Loucy (cell line): ENCODE measurements at regions not wholly inside any gene's neighbourhood (a gene's known extent, or its start where the extent isn't known, plus 50 kb on each side); places are given as distances from the start of the nearest gene placed in this dataset.

Source experiments
- H2AFZ ChIP-seq: fragments of 200-600 bp; sonication (generic); 2 replicates; pipeline ENCODE4 v1.6.0; 2016; ENCODE audit warnings: antibody characterized with exemption, mild to moderate bottlenecking, low read length, moderate library complexity
- H3F3A ChIP-seq: fragments of 200-600 bp; 2 replicates; pipeline ENCODE4 v1.6.0; 2016; ENCODE audit warnings: antibody characterized with exemption, low read depth, mild to moderate bottlenecking
- H3K27me3 ChIP-seq: fragments of 200-600 bp; sonication (generic); 2 replicates; pipeline ENCODE4 v1.6.1; 2014; ENCODE audit warnings: low read length, mild to moderate bottlenecking; ENCODE audit not compliant: insufficient read depth, poor library complexity, severe bottlenecking
- H3K36me3 ChIP-seq: fragments of 200-600 bp; sonication (generic); 2 replicates; pipeline ENCODE4 v1.6.1; 2016; ENCODE audit warnings: low read length; ENCODE audit not compliant: insufficient read depth
- H3K4me1 ChIP-seq: fragments of 200-600 bp; sonication (generic); 2 replicates; pipeline ENCODE4 v1.5.1; 2014; ENCODE audit warnings: low read length, mild to moderate bottlenecking; ENCODE audit not compliant: insufficient read depth, poor library complexity, severe bottlenecking
- H3K4me2 ChIP-seq: fragments of 200-600 bp; sonication (generic); 2 replicates; pipeline ENCODE4 v1.6.0; 2014; ENCODE audit warnings: antibody characterized with exemption, low read length, low read depth, mild to moderate bottlenecking; ENCODE audit not compliant: poor library complexity, severe bottlenecking
- H3K4me3 ChIP-seq: fragments of 200-600 bp; sonication (generic); 2 replicates; pipeline ENCODE4 v1.5.1; 2014; ENCODE audit warnings: low read length, mild to moderate bottlenecking, mixed read lengths; ENCODE audit not compliant: poor library complexity, severe bottlenecking
- H3K79me2 ChIP-seq: fragments of 200-600 bp; sonication (generic); 2 replicates; pipeline ENCODE4 v1.6.1; 2014; ENCODE audit warnings: low read length; ENCODE audit not compliant: insufficient read depth
- H3K9ac ChIP-seq: fragments of 200-600 bp; sonication (generic); 2 replicates; pipeline ENCODE4 v1.6.0; 2014; ENCODE audit warnings: mild to moderate bottlenecking, low read depth, low read length, moderate library complexity; ENCODE audit not compliant: poor library complexity, severe bottlenecking
- H3K9me2 ChIP-seq: fragments of 200-600 bp; sonication (generic); replicated peaks from 2 replicates; pipeline ENCODE4 v1.6.1; 2016; ENCODE audit warnings: low read depth, low read length, mixed read lengths
- H3K9me3 ChIP-seq: fragments of 200-600 bp; sonication (generic); 2 replicates; pipeline ENCODE4 v1.6.1; 2014; ENCODE audit warnings: mild to moderate bottlenecking, antibody characterized with exemption, low read length, low read depth; ENCODE audit not compliant: insufficient read depth
- H4K20me1 ChIP-seq: fragments of 200-600 bp; sonication (generic); 2 replicates; pipeline ENCODE4 v1.6.0; 2014; ENCODE audit warnings: antibody characterized with exemption, low read length, mild to moderate bottlenecking; ENCODE audit not compliant: insufficient read depth, poor library complexity, severe bottlenecking
- CTCF ChIP-seq: fragments of 200-600 bp; sonication (generic); conservative IDR thresholded peaks from 2 replicates; pipeline ENCODE4 v1.5.1; 2014; ENCODE audit warnings: mild to moderate bottlenecking, antibody characterized with exemption, low read length
- EZH2phosphoT487 ChIP-seq: fragments of 200-600 bp; IDR thresholded peaks from 2 replicates; pipeline ENCODE4 v1.6.1; 2018; ENCODE audit warnings: antibody characterized with exemption, mild to moderate bottlenecking, moderate library complexity, borderline replicate concordance

- Histone ChIP-seq H4K20me1 (no peaks in the 10 kb centered on the region), H3K9me2 (no peaks in the 10 kb centered on the region), H2AFZ (no peak overlapping the region), H3K4me3 (no peak overlapping the region), H3K79me2 (no peaks in the 10 kb centered on the region), H3K36me3 (no peaks in the 10 kb centered on the region), H3K9me3 (no peaks in the 10 kb centered on the region), H3K4me2 (no peak overlapping the region), H3F3A (no peaks in the 10 kb centered on the region), H3K4me1 (no peaks in the 10 kb centered on the region), H3K9ac (no peak overlapping the region), H3K27me3 (no peaks in the 10 kb centered on the region)
- no peak for TF ChIP-seq CTCF
- TF ChIP-seq EZH2phosphoT487, result no peak
These were observed 180.8 kb upstream of the NTF3 start for GRCh38 chr12:5251092-5251491.

DNA sequence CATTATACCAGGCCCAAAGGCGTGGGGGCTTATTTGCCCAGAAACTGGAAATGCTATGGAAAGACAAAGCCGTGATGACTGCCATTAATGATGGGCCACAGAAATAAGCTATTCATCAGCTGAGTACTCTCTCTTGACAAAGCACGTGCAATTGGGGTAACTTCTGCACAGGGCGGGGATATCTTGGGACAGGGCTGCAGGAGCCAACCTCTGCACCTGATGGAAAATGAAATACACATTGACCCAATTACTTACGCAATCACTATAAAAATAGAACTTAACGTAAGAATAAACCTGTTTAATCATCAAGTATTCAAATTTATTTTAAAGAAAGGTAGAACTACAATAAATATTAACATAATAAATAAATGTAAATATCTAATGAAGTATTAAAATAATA lies 180.1 kb upstream of the NTF3 start:
- Histone ChIP-seq H3K4me2 (no peak overlapping the region), H3K9me2 (no peaks in the 10 kb centered on the region), H3K36me3 (no peaks in the 10 kb centered on the region), H3K9ac (no peak overlapping the region), H3F3A (no peaks in the 10 kb centered on the region), H3K79me2 (no peaks in the 10 kb centered on the region), H2AFZ (no peak overlapping the region), H3K4me3 (no peak overlapping the region), H3K27me3 (no peaks in the 10 kb centered on the region), H3K9me3 (no peaks in the 10 kb centered on the region), H3K4me1 (no peaks in the 10 kb centered on the region), H4K20me1 (no peaks in the 10 kb centered on the region)
- TF ChIP-seq EZH2phosphoT487 (no peak), CTCF (no peak)

GRCh38 chr12:5254703-5255102 lies 177.2 kb upstream of the NTF3 start:
- Histone ChIP-seq H4K20me1 (no peaks in the 10 kb centered on the region), H3F3A (no peaks in the 10 kb centered on the region), H3K9me3 (no peaks in the 10 kb centered on the region), H3K4me3 (no peak overlapping the region), H3K9me2 (no peaks in the 10 kb centered on the region), H2AFZ (no peak overlapping the region), H3K4me1 (no peaks in the 10 kb centered on the region), H3K79me2 (no peaks in the 10 kb centered on the region), H3K27me3 (peaks cover 6% of the 10 kb centered on the region), H3K36me3 (no peaks in the 10 kb centered on the region), H3K4me2 (no peak overlapping the region), H3K9ac (no peak overlapping the region)
- TF ChIP-seq CTCF, result no peak
- no peak for TF ChIP-seq EZH2phosphoT487
